NCI-H2196 (cell line): ENCODE measurements at regions not wholly inside any gene's neighbourhood (a gene's known extent, or its start where the extent isn't known, plus 50 kb on each side); places are given as distances from the start of the nearest gene placed in this dataset.

Experiments used
- DNase-seq: peaks from one replicate; lab custom pipeline; 2025; ENCODE audit not compliant: unreplicated experiment; lab: John Stamatoyannopoulos, UW

- no peak for DNase-seq
Measured at GRCh38 chr6:154885214-154885613, 109.9 kb upstream of the TIAM2 start.

- no peak for DNase-seq
Measured at GRCh38 chr6:154886016-154886415, 109.1 kb upstream of the TIAM2 start.

GRCh38 chr6:154886471-154886870, 108.6 kb upstream of the TIAM2 start:
- no peak for DNase-seq

GRCh38 chr6:154887051-154887450, 108.1 kb upstream of the TIAM2 start:
- no peak for DNase-seq

- no peak for DNase-seq
Measured at GRCh38 chr6:154888421-154889295, 106.5 kb upstream of the TIAM2 start.

GRCh38 chr6:154890874-154891273, 104.2 kb upstream of the TIAM2 start:
- DNase-seq: no peak

- DNase-seq: no peak
Measured at GRCh38 chr6:154891901-154892300, 103.2 kb upstream of the TIAM2 start.

GRCh38 chr6:154893917-154894316, 101.2 kb upstream of the TIAM2 start:
- DNase-seq: no peak

GRCh38 chr6:154894902-154895301, 100.2 kb upstream of the TIAM2 start:
- DNase-seq: no peak

GRCh38 chr6:154895841-154896240, 99.3 kb upstream of the TIAM2 start:
- no peak for DNase-seq

- no peak for DNase-seq
Measured at GRCh38 chr6:154898821-154899220, 96.3 kb upstream of the TIAM2 start.

- DNase-seq: no peak
Measured at GRCh38 chr6:154899824-154900463, 95.2 kb upstream of the TIAM2 start.

- DNase-seq: no peak
Measured at GRCh38 chr6:154901876-154902552, 93.1 kb upstream of the TIAM2 start.

- no peak for DNase-seq
Measured at GRCh38 chr6:154907291-154907690, 87.8 kb upstream of the TIAM2 start.

- no peak for DNase-seq
Measured at GRCh38 chr6:154908723-154909122, 86.4 kb upstream of the TIAM2 start.

GRCh38 chr6:154909311-154909710, 85.8 kb upstream of the TIAM2 start:
- no peak for DNase-seq

- no peak for DNase-seq
Measured at GRCh38 chr6:154909821-154910220, 85.3 kb upstream of the TIAM2 start.

GRCh38 chr6:154914288-154914687, 80.8 kb upstream of the TIAM2 start:
- no peak for DNase-seq

GRCh38 chr6:154916857-154917256, 78.3 kb upstream of the TIAM2 start:
- no peak for DNase-seq

- DNase-seq: no peak
Measured at GRCh38 chr6:154917941-154918340, 77.2 kb upstream of the TIAM2 start.

- DNase-seq: no peak
Measured at GRCh38 chr6:154919806-154920205, 75.3 kb upstream of the TIAM2 start.
